Mucosa of descending colon (tissue), 3 donors: ENCODE measurements at regions not wholly inside any gene's neighbourhood (a gene's known extent, or its start where the extent isn't known, plus 50 kb on each side); places are given as distances from the start of the nearest gene placed in this dataset.

Experiments
- ATAC-seq: fragments of 200-7000 bp; cut with Tn5 transposase; one replicate; pipeline ENCODE4 v1.9.1; 2020; ENCODE audit warnings: mild to moderate bottlenecking, moderate library complexity
- DNase-seq, 3 donors: peaks; one replicate each; pipeline ENCODE4 v3.0.0-alpha.2; 2020
- H3K36me3 ChIP-seq: fragments of 200-600 bp; one replicate; pipeline ENCODE4 v1.8.0; 2021; ENCODE audit warnings: low read depth, mild to moderate bottlenecking
- H3K4me1 ChIP-seq: fragments of 200-600 bp; one replicate; pipeline ENCODE4 v1.8.0; 2021; ENCODE audit warnings: low read depth, mild to moderate bottlenecking
- H3K4me3 ChIP-seq: fragments of 200-600 bp; one replicate; pipeline ENCODE4 v1.8.0; 2021; ENCODE audit warnings: mild to moderate bottlenecking
- H3K9me3 ChIP-seq: fragments of 200-600 bp; one replicate; pipeline ENCODE4 v1.8.0; 2021; ENCODE audit warnings: mild to moderate bottlenecking
- intact Hi-C, 2 donors: fragments of 100-400 bp; cut with DNase I in 1 of 2; cut with micrococcal nuclease in 1 of 2; formaldehyde crosslinking; loops; one replicate each; pipeline versions ENCODE4 v1.11.0 to v1.11.1; 2022; cut with DNase I, micrococcal nuclease
- TF ChIP-seq, protein P1 (sequence below): fragments of 200-600 bp; IDR thresholded peaks from one replicate; pipeline ENCODE4 v1.8.0; 2022; ENCODE audit warnings: antibody characterized with exemption, mild to moderate bottlenecking
- donor health status: DM: no; HTN: no; CAD: no; lungs with moderate emphysema.
- donor health status: DM: no; HTN: no; CAD: no.
- donor health status: DM: no; HTN: yes; CAD: no.

GRCh38 chr20:22810030-22810429, 225.1 kb upstream of the SSTR4 start:
- DNase-seq = no peak
- intact Hi-C loops = no loop called here
- TF ChIP-seq, protein P1, sequence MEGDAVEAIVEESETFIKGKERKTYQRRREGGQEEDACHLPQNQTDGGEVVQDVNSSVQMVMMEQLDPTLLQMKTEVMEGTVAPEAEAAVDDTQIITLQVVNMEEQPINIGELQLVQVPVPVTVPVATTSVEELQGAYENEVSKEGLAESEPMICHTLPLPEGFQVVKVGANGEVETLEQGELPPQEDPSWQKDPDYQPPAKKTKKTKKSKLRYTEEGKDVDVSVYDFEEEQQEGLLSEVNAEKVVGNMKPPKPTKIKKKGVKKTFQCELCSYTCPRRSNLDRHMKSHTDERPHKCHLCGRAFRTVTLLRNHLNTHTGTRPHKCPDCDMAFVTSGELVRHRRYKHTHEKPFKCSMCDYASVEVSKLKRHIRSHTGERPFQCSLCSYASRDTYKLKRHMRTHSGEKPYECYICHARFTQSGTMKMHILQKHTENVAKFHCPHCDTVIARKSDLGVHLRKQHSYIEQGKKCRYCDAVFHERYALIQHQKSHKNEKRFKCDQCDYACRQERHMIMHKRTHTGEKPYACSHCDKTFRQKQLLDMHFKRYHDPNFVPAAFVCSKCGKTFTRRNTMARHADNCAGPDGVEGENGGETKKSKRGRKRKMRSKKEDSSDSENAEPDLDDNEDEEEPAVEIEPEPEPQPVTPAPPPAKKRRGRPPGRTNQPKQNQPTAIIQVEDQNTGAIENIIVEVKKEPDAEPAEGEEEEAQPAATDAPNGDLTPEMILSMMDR = no peak
- no peak for ATAC-seq
- Histone ChIP-seq H3K4me1 (no peaks in the 10 kb centered on the region), H3K36me3 (no peaks in the 10 kb centered on the region), H3K4me3 (no peak overlapping the region), H3K9me3 (no peaks in the 10 kb centered on the region)

GRCh38 chr20:22810626-22811569, 224.2 kb upstream of the SSTR4 start:
- DNase-seq (no peak), ATAC-seq (no peak)

DNA sequence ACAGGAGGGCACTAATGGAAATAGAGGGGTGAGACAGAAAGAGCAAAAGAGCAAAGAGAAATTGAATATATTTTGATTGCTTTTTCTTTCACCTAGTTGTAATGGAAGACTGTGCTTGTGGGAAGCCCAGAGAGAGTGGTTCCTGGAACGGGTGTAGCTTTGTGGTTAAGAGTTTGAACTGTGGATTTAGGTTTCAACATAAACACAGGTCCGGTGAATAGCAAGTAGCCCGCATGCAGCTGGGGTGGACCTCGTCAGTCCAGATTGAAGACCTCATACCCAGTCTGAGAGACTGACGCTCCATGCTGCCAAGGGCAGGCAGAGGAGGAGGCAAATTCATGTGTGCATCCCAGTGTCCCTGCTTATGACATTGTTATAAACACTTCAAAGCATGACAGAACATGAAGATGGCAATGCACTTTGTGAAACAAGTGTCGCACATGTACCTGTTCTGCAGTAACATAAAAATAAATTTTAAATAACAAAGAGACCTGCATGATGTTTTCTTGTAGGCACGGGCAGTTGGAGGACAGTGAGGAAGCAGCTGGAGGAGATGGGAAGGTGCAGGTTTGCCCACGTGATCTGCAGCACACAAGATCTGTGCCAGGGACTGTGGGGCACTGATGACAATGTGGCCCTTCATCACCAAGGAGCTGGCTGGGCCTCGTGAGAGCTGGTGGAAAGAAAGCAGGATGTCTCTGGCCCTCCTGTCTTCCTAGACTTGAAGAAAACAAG, 220.5 kb upstream of the SSTR4 start:
- Histone ChIP-seq H3K4me3 (no peak overlapping the region), H3K4me1 (no peaks in the 10 kb centered on the region), H3K9me3 (no peaks in the 10 kb centered on the region), H3K36me3 (no peaks in the 10 kb centered on the region)
- intact Hi-C loops = no loop called here
- TF ChIP-seq, protein P1 = no peak
- ATAC-seq = no peak
- no peak for DNase-seq

More at GRCh38 chr20:22810626-22811569, 224.2 kb upstream of the SSTR4 start:
- Histone ChIP-seq H3K9me3 (no peaks in the 10 kb centered on the region), H3K36me3 (no peaks in the 10 kb centered on the region), H3K4me1 (no peaks in the 10 kb centered on the region), H3K4me3 (no peak overlapping the region)
- intact Hi-C loops = no loop called here
- TF ChIP-seq, protein P1 = no peak

- Histone ChIP-seq H3K4me3 (no peak overlapping the region), H3K9me3 (no peaks in the 10 kb centered on the region), H3K36me3 (no peaks in the 10 kb centered on the region), H3K4me1 (no peaks in the 10 kb centered on the region)
- no peak for DNase-seq
- no peak for ATAC-seq
- TF ChIP-seq, protein P1 = no peak
- intact Hi-C loops = no loop called here
These were observed 219.9 kb upstream of the SSTR4 start for GRCh38 chr20:22815206-22815551.

- H3K4me3 ChIP-seq = no peak overlapping the region
- no peaks in the 10 kb centered on the region for H3K36me3 ChIP-seq
- intact Hi-C loops = no loop called here
- DNase-seq = no peak
- TF ChIP-seq, protein P1 = no peak
- no peak for ATAC-seq
- no peaks in the 10 kb centered on the region for H3K4me1 ChIP-seq
- no peaks in the 10 kb centered on the region for H3K9me3 ChIP-seq
These were observed 219.4 kb upstream of the SSTR4 start for GRCh38 chr20:22815603-22816315.
